ENCODE measurements at regions not wholly inside any gene's neighbourhood (a gene's known extent, or its start where the extent isn't known, plus 50 kb on each side); places are given as distances from the start of the nearest gene placed in this dataset.

- intact Hi-C loops (cut with DNase I) = no loop called here
- DNase-seq = no peak
Measured at GRCh38 chr13:38518328-38518727, 168.5 kb upstream of the FREM2 start.

DNA sequence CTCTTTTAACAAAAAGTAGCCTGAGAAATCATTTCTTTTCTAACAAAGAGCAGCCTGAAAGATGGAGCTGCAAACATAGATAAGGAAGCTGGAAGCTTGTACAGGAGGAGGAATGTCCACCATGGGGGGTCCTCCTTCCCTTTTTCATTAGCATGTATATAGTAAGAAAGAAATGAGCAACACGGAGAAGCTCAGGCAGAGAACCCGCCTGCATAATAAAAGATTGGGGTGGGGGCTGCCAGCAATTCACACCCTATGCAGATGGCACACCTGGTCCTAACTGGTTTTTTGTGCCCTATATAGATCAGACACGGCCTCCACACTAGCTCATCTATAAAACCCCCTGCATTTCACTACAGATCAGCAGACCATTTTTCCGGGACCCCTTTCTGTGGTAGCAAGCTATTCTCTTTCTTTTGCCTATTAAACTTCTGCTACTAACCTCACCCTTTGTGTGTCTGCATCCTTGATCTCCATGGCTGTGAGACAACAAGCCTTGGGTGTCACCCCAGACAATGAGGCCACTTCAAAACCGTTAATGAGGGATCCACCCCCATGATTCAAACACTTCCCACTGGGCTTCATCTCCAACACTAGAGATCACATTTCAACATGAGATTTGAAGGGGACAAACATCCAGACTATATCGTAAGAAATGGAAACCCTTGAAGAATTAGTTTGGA is 167.5 kb upstream of the FREM2 start:
- intact Hi-C loops (cut with DNase I) = no loop called here
- no peak for DNase-seq

GRCh38 chr13:38520041-38520440 is 166.8 kb upstream of the FREM2 start:
- intact Hi-C loops (cut with DNase I) = no loop called here
- DNase-seq = no peak

DNA sequence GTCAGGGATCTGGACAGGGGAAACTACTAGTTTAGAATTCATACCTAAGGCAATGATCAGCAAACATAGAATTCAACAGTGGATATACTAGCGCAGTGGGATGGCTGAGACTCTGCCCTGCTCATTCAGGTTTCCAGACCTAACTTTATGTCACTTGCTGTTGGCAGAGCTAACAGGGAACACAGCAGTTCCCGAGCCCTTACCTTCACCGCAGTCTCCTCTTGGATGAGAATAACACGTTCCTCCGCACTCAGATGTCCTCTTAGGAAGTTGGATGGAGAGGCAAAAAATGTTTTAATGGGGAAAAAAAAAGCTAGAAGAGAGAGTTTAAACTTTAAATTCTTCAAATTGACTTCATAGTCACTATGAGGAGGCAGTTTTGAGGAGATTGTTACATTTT is 159.7 kb upstream of the FREM2 start:
- DNase-seq = no peak
- intact Hi-C loops (cut with DNase I) = no loop called here

GRCh38 chr13:38528986-38529385 is 157.9 kb upstream of the FREM2 start:
- intact Hi-C loops (cut with DNase I) = no loop called here
- DNase-seq = no peak

DNA sequence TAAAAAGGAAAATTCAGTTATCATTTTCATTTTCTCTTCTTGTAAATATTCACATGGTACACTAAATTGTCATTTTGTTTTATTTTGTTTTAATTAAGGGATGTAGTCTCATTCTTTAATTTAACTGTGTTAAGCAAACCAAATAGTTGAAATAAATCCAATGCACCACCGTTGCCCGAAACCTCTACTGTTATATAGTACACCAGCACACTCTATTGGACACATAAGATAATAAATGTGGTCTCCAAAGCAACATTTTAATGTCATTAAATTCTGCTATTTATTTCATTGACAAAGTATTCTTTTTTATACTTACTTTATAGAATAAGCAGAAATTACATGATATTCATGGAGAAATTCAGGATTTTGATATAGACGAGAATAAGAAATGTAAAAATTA is 156.4 kb upstream of the FREM2 start:
- intact Hi-C loops (cut with DNase I) = no loop called here
- DNase-seq = no peak

DNA sequence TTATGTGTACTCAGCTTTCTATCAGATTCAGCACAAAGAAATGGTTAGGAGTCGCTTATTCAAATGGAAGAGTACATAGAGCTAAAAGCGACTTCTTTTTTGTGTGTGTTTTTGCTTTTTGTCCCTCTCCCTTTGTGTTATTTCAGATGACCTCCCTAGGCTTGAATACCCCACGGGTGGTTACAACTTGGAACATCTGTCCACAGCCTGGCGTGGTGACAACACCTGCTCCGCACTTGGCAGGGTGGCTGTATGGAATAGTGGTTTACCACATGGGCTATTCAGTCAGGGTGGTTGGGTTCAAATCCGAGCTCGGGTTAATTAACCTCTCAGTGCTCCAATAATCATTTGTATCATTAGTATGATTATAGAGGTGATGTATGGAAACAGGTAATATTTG is 151.6 kb upstream of the FREM2 start:
- DNase-seq = no peak

DNA sequence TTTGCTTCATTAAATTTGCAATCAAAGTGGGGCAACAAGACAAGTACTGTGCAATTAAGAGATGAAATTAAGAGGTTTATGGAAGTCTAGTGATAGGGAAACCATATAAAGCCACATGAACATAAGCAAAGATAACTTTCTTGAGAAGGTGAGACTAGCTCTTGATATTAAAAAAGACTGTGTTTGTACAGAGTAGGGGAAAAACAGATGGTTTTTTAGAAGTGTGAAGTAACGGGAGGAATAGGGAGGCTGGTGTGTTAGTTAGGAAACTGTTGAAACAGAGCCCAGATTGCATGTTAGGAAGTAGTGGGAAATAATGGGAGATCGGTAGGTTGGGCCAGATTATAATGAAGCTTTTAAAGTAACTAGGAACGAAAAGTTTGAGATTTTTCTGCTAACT is 149.8 kb upstream of the FREM2 start:
- intact Hi-C loops (cut with DNase I) = no loop called here
- no peak for DNase-seq

More for the DNA sequence above, 151.6 kb upstream of the FREM2 start:
- intact Hi-C loops (cut with DNase I) = no loop called here

GRCh38 chr13:38538422-38538821 is 148.5 kb upstream of the FREM2 start:
- intact Hi-C loops (cut with DNase I) = no loop called here
- DNase-seq = no peak

GRCh38 chr13:38539632-38540031 is 147.2 kb upstream of the FREM2 start:
- intact Hi-C loops (cut with DNase I) = no loop called here
- no peak for DNase-seq

DNA sequence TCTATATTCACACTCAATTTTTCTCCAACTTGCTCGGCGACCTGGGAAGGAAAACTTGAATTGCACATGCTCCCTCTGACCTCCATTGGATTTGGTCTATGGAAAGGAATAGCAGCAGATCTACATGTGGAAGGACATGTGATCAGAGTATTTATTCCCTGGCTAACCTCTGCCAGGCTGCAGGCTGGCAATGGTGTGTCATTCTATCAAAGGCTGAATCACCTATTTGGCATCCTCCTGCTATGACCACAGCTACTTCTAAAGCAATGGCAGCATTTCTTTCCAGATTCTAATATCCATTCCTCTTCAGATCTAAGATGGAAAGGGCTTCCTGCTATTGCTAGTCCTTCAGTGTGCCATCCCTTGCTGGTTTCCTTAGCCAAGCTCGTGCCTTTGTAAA is 144.3 kb upstream of the FREM2 start:
- intact Hi-C loops (cut with DNase I) = no loop called here

DNA sequence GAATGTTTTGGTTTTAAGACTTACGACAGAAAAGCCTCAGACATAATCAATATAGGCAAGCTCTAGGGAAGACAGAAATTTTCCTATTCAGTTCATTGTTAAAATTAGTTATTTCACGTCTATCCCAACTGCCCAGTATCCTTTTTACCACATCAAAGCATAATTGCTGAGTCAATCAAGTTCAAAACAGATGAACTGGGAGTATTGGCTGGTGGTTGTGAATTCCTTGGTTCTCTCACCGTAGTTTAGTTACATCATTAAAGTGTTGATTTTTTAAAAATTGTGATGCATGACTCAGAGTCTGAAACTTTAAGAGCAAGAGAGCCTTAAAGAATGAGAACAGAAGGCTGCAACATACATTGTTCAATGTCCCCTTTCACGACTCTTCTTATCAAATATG is 143.3 kb upstream of the FREM2 start:
- intact Hi-C loops (cut with DNase I) = no loop called here
- DNase-seq = no peak

More for the DNA sequence above, 144.3 kb upstream of the FREM2 start:
- DNase-seq = no peak

- intact Hi-C loops (cut with DNase I) = no loop called here
- DNase-seq = no peak
Measured at GRCh38 chr13:38563739-38564138, 123.1 kb upstream of the FREM2 start.

GRCh38 chr13:38564256-38565150 is 122.4 kb upstream of the FREM2 start:
- intact Hi-C loops (cut with DNase I) = no loop called here
- no peak for DNase-seq

GRCh38 chr13:38566023-38566422 is 120.9 kb upstream of the FREM2 start:
- intact Hi-C loops (cut with DNase I) = no loop called here
- no peak for DNase-seq

GRCh38 chr13:38566519-38566918 is 120.4 kb upstream of the FREM2 start:
- no peak for DNase-seq
- intact Hi-C loops (cut with DNase I) = no loop called here

DNA sequence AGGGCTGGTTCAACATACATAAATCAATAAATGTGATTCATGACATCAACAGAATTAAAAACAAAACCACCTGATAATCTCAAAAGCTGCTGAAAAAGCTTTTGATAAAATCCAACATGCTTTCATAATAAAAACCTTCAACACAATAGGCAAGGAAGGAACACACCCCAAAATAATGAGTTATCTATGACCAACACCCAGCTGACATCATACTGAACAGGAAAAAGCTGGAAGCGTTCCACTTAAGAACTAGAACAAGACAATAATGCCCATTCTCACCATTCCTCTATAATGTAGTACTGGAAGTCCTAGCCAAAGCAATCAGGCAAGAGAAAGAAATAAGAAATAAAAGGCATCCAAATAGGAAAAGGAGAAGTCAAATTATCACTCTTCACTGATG is 116.2 kb upstream of the FREM2 start:
- intact Hi-C loops (cut with DNase I) = no loop called here
- no peak for DNase-seq

- intact Hi-C loops (cut with DNase I) = no loop called here
- DNase-seq = no peak
Measured at GRCh38 chr13:38575427-38575826, 111.5 kb upstream of the FREM2 start.

- intact Hi-C loops (cut with DNase I) = no loop called here
- DNase-seq = no peak
Measured at GRCh38 chr13:38577048-38577447, 109.8 kb upstream of the FREM2 start.

DNA sequence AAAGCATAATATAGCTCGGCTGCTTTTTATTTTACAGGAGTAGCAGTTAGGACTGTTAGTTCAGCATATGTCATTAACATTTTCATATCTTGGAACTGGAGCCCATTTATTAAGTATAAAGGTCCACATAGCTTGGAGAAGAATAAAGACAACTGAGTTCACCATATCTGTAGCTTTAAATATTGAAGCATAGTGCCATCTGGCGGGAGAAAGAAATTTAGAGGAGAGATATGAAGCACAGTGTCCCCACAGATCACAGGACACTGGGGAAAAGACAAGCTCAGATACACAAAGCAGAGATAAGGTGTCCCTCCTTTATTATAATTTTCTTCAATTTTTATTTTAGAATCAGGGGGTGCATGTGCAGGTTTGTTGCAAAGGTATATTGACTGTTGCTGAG is 104.7 kb upstream of the FREM2 start:
- intact Hi-C loops (cut with DNase I) = no loop called here
- no peak for DNase-seq

- intact Hi-C loops (cut with DNase I) = no loop called here
- DNase-seq = no peak
Measured at GRCh38 chr13:38590230-38590629, 96.6 kb upstream of the FREM2 start.
